ENCODE measurements at regions not wholly inside any gene's neighbourhood (a gene's known extent, or its start where the extent isn't known, plus 50 kb on each side); places are given as distances from the start of the nearest gene placed in this dataset.
"Not testable (repeated sequence)": the region's sequence is repeated elsewhere in the genome, so short reads cannot be mapped to it uniquely, and the experiment has no call there.

DNA sequence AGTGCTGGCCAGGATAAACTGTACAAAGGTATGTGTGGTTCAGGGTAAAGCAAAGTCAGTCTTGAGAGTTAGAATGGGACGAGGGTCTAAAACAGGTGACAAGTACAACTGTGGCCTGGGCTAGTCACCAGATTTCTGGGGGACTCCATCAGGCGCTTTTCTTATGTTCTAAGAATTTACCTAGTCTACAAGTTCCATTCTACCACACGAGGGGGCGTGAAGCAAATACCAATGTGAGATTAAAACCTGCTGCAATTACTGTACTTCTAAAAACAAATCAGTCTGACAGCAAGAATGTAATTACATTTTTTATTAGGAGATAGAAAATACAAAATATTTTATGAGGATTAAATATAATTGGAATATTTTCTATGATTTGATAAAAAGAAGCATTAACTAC is 146.5 kb downstream of the ALOX5 start:
- no peak for DNase-seq (ENCODE audit: insufficient read length, low spot score)
- FAIRE-seq: no peak

DNA sequence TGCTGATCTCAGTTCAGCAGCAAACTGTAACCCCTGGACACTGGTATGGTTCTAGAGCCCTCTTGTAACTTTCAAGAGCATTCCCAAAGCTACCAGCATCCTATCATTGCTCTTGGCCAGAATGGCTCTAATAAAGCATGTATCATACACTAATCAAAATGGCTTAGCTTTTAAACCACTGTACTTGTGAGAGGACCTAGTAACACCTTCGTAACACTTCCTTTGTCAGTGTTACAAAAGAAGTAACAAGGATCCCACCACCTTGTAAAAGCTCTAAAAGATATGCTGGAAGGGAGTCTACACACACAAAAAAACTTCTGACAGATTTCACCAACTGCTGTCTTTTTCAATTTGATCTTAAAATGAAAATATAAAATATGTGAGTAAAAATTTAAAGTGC is 144.7 kb downstream of the ALOX5 start:
- DNase-seq (ENCODE audit: insufficient read length, low spot score) (no peak), FAIRE-seq (no peak)

DNA sequence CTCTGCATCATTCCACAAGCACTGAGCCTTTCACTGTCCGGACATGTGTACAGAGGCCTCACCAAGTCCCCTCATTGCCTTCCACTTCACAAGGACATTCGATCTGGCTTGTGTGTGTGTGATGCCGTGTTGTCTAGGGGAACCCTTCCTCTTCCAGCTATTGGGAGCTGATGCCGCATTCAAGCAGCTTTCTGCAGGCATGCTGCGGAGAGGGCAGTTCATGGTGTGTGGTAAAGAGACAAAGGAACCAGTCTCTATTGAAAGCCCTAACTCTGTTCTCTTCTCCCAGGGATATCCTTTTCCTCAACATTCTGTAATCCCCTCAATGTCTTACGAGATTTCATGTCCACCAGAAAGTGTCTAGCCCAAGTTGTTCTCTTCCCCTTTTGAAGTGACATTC is 141.6 kb downstream of the ALOX5 start:
- FAIRE-seq (no peak), DNase-seq (ENCODE audit: insufficient read length, low spot score) (no peak)

DNA sequence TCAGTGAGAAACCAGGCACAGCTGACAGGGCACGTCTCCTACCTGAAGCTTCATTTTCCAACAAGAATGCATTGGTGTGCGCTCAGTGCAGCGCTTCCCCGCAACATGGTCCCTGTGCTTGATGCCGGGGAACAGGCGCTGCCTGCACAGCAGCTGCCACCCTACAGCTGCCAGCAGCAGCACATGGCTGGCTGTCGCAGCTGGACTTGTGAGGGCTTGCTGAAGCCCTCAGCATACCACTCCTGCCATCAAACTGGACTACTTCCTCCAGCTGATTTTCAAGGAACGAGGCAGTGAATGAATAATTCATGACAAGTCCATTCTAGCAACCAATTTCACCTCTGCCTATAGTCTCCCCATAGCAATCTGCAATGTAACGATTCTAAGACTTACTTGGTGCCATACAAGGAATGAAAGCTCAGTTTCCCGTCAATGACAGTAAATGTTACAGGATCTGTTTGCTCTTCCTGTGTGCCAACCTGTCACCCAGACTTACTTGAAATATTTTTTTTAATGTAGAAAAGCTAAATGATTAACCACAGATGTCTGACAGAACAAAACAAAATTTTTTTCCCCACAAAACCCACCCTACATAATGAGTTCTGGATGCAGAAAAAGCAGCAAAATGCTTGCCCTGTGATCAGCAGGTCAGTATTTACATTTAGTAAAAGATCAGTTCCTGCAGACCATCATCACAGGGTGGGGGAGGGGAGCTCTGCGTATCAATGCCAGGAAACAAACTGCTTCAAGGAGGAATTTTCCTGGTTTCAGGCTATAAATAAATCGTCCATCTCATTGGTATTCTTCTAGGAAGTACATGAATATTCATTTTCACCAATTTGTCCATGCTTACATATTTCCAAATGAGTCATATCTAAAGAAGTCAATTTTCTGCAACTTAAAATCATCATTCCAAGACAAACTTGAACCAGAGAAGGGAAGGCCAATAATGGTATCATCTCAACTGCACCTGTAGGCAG is 140.6 kb downstream of the ALOX5 start:
- FAIRE-seq (no peak), DNase-seq (ENCODE audit: insufficient read length, low spot score) (no peak)

DNA sequence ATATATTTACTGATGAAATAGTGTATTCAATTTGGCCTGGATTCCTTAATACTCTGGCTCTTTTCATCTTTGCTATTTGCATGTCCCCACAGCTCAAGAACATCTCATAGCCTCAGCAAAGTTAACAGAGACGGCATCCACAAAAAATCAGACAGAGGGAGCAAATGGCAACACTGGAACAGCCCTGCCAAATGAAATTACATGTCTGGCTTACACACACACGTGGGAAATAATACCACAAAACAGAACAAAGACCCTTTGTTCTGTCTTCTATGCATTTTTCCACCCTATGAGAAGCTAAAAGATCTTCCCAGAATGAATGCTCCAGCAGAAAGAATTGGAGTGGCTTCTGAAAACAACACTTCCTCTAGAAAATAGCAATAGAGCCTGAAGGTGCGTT is 139.5 kb downstream of the ALOX5 start:
- DNase-seq (ENCODE audit: insufficient read length, low spot score): no peak
- FAIRE-seq: no peak

DNA sequence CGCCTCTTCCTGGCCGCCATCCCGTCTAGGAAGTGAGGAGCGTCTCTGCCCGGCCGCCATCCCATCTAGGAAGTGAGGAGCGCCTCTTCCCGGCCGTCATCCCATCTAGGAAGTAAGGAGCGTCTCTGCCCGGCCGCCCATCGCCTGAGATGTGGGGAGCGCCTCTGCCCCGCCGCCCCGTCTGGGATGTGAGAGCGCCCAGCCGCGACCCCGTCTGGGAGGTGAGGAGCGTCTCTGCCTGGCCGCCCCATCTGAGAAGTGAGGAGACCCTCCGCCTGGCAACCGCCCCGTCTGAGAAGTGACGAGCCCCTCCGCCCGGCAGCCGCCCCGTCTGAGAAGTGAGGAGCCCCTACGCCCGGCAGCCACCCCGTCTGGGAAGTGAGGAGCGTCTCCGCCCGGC is 137.9 kb downstream of the ALOX5 start:
- not testable (repeated sequence) for DNase-seq (ENCODE audit: insufficient read length, low spot score); FAIRE-seq

DNA sequence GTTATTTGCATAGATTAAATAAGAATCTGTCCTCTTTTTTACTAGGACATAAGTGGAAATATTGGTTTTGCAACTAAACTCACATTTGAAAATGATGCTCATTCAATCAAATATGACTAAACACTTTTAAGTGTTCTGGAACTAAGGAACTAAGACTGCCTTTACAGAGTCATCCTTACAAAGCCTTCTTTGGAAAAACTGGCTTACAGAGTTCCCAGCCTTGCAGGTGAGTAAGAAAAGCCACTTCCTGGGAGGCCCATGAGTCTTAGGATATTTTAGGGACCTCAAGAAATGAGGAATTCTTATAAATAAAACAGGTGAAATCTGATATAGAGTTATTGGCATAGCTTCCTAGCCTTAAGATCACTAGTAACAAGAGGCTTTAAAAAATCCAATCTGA is 135.5 kb downstream of the ALOX5 start:
- DNase-seq (ENCODE audit: insufficient read length, low spot score): no peak
- FAIRE-seq: no peak

DNA sequence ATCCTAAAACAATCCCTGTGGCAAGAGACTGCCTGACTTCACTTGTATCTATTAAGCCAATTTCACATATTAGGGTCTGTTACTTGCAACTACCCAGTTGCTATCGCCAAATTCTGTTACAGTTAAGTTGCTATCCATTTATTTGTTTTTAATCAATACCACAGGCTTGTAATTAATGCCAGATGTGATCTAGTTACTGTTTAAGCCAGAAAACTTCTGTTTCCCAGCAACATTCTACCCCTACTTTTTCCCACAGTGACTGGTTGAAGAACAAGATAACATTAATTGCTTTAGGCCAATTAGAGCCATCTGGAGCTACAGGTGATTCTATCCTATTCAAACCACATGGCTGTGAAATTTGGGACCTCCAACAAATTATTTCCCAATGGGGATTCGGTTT is 131.3 kb downstream of the ALOX5 start:
- no peak for FAIRE-seq
- DNase-seq (ENCODE audit: insufficient read length, low spot score): no peak

DNA sequence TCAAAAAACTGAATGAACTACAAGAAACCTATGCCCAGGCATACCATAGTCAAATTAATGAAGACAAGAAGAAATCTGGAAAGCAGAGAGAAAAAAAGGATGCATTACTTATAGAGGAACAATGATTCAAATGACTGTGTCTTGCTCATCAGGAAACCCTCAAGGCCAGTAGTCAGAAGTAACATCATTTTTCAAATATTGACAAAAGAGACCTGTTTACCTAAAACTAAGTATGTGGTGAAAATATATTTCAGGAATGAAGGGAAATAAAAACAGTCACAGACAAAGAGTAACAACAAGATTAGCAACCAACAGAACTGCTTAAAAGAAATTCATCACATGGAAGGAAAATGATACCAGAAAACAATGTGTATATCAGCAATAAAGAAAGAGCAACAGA is 128.4 kb downstream of the ALOX5 start:
- DNase-seq (ENCODE audit: insufficient read length, low spot score) (no peak), FAIRE-seq (no peak)

DNA sequence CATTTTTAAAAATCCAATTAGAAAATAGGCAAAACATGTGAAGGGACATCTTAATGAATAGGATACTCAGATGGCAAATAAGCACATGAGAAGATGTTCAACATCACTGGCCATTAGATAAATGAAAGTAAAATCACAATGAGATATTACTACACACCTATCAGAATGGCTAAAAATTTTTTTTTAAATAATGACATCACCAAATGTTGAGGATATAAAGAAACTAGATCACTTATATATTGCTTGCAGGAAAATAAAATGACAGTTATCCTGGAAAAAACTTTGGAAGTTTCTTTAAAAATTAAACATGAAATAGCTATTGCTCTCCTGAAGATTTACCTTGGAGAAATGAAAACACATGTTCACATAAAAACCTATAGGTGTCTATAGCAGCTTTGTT is 127.8 kb downstream of the ALOX5 start:
- no peak for DNase-seq (ENCODE audit: insufficient read length, low spot score)
- FAIRE-seq: no peak

DNA sequence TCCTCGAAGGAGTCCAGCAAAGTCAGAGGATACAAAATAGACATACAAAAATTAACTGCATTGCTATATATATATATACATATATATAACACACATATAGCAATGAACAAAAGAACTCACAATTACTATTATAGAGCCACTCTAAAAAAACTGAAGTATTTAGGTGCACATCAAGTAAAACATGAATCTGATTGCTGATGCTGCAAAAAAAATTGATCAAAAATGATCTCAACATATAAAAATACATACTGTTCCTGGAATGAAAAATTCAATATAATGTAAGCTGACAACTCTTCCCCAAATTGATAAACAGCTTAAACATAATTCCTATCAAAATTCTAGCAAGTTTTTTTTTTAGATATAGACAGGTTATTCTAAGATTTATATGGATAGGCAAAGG is 126.8 kb downstream of the ALOX5 start:
- FAIRE-seq (no peak), DNase-seq (ENCODE audit: insufficient read length, low spot score) (no peak)

DNA sequence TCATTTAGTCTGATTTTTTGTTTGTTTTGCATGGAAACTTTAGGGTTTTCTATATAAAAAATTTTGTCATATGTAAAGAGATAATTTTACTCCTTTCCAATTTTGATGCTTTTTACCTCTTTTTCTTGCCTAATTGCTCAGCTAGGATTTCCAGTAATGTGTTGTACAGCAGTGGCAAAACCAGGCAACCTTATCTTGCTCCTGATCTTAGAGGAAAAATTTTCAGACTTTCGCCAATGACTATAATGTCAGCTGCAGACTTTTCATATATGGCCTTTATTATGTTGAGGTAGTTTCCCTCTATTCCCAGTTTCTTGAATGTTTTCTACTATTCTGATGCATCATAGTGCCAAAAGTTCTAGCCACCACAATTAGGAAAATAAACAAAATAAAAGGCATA is 126.3 kb downstream of the ALOX5 start:
- no peak for FAIRE-seq
- no peak for DNase-seq (ENCODE audit: insufficient read length, low spot score)

DNA sequence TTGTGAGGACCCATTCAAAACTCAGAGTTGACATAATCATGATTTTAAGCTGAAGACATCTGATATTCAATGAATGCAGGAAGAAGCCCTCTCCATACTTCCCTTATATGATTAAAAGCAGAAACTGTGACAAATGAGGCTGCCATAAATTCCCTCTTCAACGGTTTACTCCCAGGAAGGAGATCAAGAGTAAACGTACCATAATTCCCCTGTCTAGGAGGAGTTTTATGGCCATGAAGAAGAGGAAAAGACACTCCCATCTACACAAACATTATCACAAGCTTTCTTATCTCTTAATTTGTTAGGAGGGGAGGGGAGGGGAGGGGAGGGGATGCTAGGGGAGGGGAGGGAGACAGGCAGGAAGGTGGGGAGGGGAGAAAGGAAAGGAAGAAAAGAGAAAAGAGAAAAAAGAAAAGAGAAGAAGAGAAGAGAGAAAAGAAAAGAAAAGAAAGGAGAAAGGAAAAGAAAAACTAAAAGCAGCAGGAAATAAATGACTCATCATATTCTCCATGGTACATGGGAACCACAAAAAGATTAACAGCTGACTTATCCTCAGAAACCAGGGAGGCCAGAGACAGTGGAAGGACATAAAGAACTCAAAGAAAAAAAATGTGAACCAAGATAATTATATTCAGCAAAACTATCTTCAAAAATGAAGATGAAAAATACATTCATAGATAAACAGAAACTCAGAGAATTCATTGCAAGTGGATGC is 121.6 kb downstream of the ALOX5 start:
- FAIRE-seq (peak; percentile 39), DNase-seq (ENCODE audit: insufficient read length, low spot score) (no peak)

All from GM19239 (cell line).